GM12864 (cell line): ENCODE measurements at regions not wholly inside any gene's neighbourhood (a gene's known extent, or its start where the extent isn't known, plus 50 kb on each side); places are given as distances from the start of the nearest gene placed in this dataset.
"Not testable (repeated sequence)": the region's sequence is repeated elsewhere in the genome, so short reads cannot be mapped to it uniquely, and the experiment has no call there.

Source experiments
- DNase-seq: peaks from one replicate; pipeline ENCODE4 v3.0.0-alpha.2; 2011; ENCODE audit warnings: low read depth
- H3K4me3 ChIP-seq: 2 replicates; pipeline ENCODE4 v1.5.1; 2011; ENCODE audit warnings: mild to moderate bottlenecking, low read depth, low read length, control low read depth
- TF ChIP-seq, protein P1 (sequence below): IDR thresholded peaks from 2 replicates; pipeline ENCODE4 v1.5.1; 2011; ENCODE audit warnings: low read depth, mild to moderate bottlenecking, moderate library complexity, low read length, control low read depth, inconsistent platforms; ENCODE audit errors: missing control alignments

DNA sequence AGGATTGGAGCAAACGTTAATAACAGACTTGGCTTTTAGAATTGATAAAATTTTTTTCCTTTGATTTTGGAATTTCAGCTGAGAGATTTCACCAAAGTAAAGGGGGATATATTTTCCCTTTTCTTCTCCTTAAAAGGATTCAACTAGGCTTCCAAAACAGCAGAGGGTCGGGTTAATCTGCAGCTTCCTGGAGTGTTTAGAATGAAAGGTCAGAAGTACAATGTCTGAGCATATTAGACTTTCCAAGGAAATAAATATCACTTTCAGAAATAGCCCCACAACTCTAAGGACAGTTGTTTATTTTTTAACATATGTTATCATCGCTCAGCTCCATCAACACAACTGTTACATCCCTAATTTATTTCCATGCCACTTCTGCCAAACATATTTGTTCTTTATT lies 1532.9 kb upstream of the RAG2 start:
- no peak overlapping the region for H3K4me3 ChIP-seq
- TF ChIP-seq, protein P1, sequence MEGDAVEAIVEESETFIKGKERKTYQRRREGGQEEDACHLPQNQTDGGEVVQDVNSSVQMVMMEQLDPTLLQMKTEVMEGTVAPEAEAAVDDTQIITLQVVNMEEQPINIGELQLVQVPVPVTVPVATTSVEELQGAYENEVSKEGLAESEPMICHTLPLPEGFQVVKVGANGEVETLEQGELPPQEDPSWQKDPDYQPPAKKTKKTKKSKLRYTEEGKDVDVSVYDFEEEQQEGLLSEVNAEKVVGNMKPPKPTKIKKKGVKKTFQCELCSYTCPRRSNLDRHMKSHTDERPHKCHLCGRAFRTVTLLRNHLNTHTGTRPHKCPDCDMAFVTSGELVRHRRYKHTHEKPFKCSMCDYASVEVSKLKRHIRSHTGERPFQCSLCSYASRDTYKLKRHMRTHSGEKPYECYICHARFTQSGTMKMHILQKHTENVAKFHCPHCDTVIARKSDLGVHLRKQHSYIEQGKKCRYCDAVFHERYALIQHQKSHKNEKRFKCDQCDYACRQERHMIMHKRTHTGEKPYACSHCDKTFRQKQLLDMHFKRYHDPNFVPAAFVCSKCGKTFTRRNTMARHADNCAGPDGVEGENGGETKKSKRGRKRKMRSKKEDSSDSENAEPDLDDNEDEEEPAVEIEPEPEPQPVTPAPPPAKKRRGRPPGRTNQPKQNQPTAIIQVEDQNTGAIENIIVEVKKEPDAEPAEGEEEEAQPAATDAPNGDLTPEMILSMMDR = no peak
- no peak for DNase-seq

DNA sequence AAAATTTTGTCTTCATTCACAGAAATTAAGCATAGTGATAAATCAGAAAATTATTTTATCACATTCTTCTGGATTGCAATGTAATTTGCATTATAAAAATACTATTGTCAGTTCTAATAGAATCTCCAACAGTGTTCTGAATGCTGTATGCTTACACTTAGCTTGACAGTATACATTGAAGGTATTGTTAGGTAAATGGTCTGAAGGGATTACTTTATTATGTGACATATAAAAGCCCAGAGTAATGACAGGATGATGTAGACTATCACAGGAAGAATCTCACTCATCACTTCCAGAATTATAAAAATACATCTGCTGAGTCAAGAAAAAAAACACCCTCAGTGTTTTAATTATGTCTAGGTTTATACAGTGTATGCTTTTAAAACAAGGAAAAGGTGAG lies 1532.5 kb upstream of the RAG2 start:
- no peak for DNase-seq
- no peak overlapping the region for H3K4me3 ChIP-seq
- TF ChIP-seq, protein P1 = no peak

DNA sequence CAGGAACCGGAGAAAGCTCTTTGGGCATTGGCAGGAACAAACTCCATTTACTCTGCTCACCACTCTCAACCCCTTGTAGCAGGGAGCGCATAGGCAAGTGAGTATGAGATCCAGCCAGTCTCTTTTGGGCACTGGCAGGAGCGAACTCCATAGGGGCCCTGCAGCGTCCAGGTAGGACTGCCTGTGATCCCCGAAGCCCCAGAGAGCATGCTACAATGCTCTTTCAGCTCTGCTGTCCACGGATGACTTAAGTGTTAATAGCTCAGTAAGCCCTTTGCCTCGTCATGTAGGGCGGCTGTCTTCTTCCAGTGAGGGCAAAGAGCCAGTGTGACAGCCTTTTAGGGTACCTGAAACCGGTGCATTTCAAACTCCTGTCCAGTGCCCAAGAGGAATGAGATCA lies 1525.6 kb upstream of the RAG2 start:
- H3K4me3 ChIP-seq = no peak overlapping the region
- DNase-seq = no peak
- TF ChIP-seq, protein P1 = no peak

DNA sequence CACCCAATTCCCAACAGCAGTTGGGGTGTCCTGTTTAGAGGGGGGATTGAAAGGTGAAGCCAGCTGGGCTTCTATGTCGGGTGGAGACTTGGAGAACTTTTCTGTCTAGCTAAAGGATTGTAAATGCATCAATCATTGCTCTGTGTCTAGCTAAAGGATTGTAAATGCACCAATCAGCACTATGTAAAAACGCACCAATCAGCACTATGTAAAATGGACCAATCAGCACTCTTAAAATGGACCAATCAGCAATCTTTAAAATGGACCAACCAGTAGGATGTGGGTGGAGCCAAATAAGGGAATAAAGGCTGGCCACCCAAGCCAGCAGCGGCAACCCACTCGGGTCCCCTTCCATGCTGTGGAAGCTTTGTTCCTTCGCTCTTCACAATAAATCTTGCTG lies 1518.6 kb upstream of the RAG2 start:
- not testable (repeated sequence) for DNase-seq, H3K4me3 ChIP-seq

- DNase-seq, H3K4me3 ChIP-seq: not testable (repeated sequence)
Measured at GRCh38 chr11:38115381-38115780, 1517.3 kb upstream of the RAG2 start.

- no peak for DNase-seq
- TF ChIP-seq, protein P1 = no peak
- H3K4me3 ChIP-seq = no peak overlapping the region
Measured at GRCh38 chr11:38100836-38101462, 1502.9 kb upstream of the RAG2 start.

DNA sequence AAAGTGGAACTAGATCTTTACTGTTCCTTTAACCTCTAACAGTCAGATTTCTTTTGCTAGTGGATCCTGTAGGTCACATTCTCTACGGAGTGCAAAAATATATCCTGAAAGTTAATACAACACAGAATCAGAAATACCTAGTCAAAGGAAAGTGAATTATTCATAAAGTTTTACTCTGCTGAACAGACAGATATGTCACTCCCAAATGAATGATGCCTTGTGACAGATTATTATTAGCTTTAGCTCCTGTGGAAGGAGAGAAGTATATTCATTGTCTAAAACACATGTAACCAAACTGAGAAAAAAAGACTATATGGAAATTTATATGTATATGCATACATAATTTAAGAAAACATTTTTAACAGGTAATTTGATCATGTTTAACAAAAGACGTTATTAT lies 1497.2 kb upstream of the RAG2 start:
- TF ChIP-seq, protein P1 = no peak
- DNase-seq = no peak
- no peak overlapping the region for H3K4me3 ChIP-seq

DNA sequence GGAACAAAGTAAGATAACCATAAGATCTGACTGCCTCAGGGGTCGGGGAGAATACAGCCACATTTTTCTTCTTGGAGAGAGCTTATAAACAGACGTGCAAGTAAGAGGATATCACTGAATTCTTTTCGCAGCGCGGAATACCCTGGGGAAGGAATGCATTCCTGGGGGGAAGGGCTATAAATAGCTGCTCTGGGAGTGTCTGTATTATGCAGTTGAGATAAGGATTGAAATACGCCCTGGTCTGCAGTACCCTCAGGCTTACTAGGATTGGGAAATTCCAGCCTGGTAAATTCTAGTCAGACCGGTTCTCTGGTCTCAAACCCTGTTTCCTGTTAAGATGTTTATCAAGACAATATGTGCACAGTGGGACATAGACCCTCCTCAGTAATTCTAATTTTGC lies 1491.7 kb upstream of the RAG2 start:
- no peak overlapping the region for H3K4me3 ChIP-seq
- no peak for DNase-seq
- TF ChIP-seq, protein P1 = no peak
